Glutamatergic neuron (in vitro differentiated cells): ENCODE measurements at regions not wholly inside any gene's neighbourhood (a gene's known extent, or its start where the extent isn't known, plus 50 kb on each side); places are given as distances from the start of the nearest gene placed in this dataset.

Experiments used
- DNase-seq: peaks from one replicate; pipeline ENCODE4 v3.0.0; 2022
- H3K27ac Mint-ChIP-seq: one replicate; pipeline ENCODE4 v1.8.0; 2020; ENCODE audit warnings: mild to moderate bottlenecking, mixed read lengths, inconsistent platforms; ENCODE audit not compliant: unreplicated experiment
- H3K27me3 Mint-ChIP-seq: one replicate; pipeline ENCODE4 v1.8.0; 2020; ENCODE audit warnings: mild to moderate bottlenecking, moderate library complexity, mixed read lengths, inconsistent platforms; ENCODE audit not compliant: unreplicated experiment
- H3K36me3 Mint-ChIP-seq: one replicate; pipeline ENCODE4 v1.8.0; 2020; ENCODE audit warnings: mild to moderate bottlenecking, mixed read lengths, inconsistent platforms; ENCODE audit not compliant: unreplicated experiment
- H3K4me1 Mint-ChIP-seq: one replicate; pipeline ENCODE4 v1.8.0; 2020; ENCODE audit warnings: mild to moderate bottlenecking, low read depth, mixed read lengths, inconsistent platforms; ENCODE audit not compliant: unreplicated experiment
- H3K4me3 Mint-ChIP-seq: one replicate; pipeline ENCODE4 v1.8.0; 2020; ENCODE audit warnings: mild to moderate bottlenecking, mixed read lengths, inconsistent platforms; ENCODE audit not compliant: unreplicated experiment
- H3K9me3 Mint-ChIP-seq: one replicate; pipeline ENCODE4 v1.8.0; 2020; ENCODE audit warnings: mild to moderate bottlenecking, moderate library complexity, mixed read lengths, inconsistent platforms; ENCODE audit not compliant: unreplicated experiment
- CTCF ChIP-seq: fragments of 200-600 bp; sonication (generic); IDR thresholded peaks from one replicate; pipeline ENCODE4 v1.5.0; 2021; ENCODE audit not compliant: partially characterized antibody, unreplicated experiment

GRCh38 chr1:2856066-2856390, 54.5 kb upstream of the TTC34 start:
- no peaks in the 10 kb centered on the region for H3K4me1 Mint-ChIP-seq
- no peak for DNase-seq
- no peak for TF ChIP-seq CTCF
- peaks cover 5% of the 10 kb centered on the region for H3K27me3 Mint-ChIP-seq
- H3K36me3 Mint-ChIP-seq: no peaks in the 10 kb centered on the region
- H3K4me3 Mint-ChIP-seq: no peak overlapping the region
- H3K27ac Mint-ChIP-seq: no peak overlapping the region
- H3K9me3 Mint-ChIP-seq: peaks cover 4% of the 10 kb centered on the region

GRCh38 chr1:2856676-2857375, 55.3 kb upstream of the TTC34 start:
- Mint-ChIP-seq H3K9me3 (peaks cover 4% of the 10 kb centered on the region), H3K4me1 (no peaks in the 10 kb centered on the region)
- no peak for TF ChIP-seq CTCF

GRCh38 chr1:2857521-2857920, 56.0 kb upstream of the TTC34 start:
- H3K4me1 Mint-ChIP-seq: no peaks in the 10 kb centered on the region
- no peaks in the 10 kb centered on the region for H3K36me3 Mint-ChIP-seq
- no peak overlapping the region for H3K27ac Mint-ChIP-seq
- H3K9me3 Mint-ChIP-seq: peaks cover 4% of the 10 kb centered on the region
- DNase-seq: no peak
- peaks cover 5% of the 10 kb centered on the region for H3K27me3 Mint-ChIP-seq
- no peak for TF ChIP-seq CTCF
- H3K4me3 Mint-ChIP-seq: no peak overlapping the region

More at GRCh38 chr1:2856676-2857375, 55.3 kb upstream of the TTC34 start:
- no peak for DNase-seq
- Mint-ChIP-seq H3K4me3 (no peak overlapping the region), H3K36me3 (no peaks in the 10 kb centered on the region), H3K27ac (no peak overlapping the region), H3K27me3 (peaks cover 5% of the 10 kb centered on the region)

- Mint-ChIP-seq H3K27ac (no peak overlapping the region), H3K36me3 (no peaks in the 10 kb centered on the region), H3K4me1 (no peaks in the 10 kb centered on the region), H3K27me3 (peaks cover 5% of the 10 kb centered on the region), H3K4me3 (no peak overlapping the region), H3K9me3 (peaks cover 4% of the 10 kb centered on the region)
- no peak for TF ChIP-seq CTCF
- no peak for DNase-seq
Measured at GRCh38 chr1:2858676-2859075, 57.2 kb upstream of the TTC34 start.

GRCh38 chr1:2859219-2859880, 57.9 kb upstream of the TTC34 start:
- peaks cover 4% of the 10 kb centered on the region for H3K9me3 Mint-ChIP-seq

More at GRCh38 chr1:2859219-2859880, 57.9 kb upstream of the TTC34 start:
- no peaks in the 10 kb centered on the region for H3K4me1 Mint-ChIP-seq
- peaks cover 5% of the 10 kb centered on the region for H3K27me3 Mint-ChIP-seq
- DNase-seq: no peak
- H3K4me3 Mint-ChIP-seq: no peak overlapping the region
- H3K27ac Mint-ChIP-seq: no peak overlapping the region
- no peak for TF ChIP-seq CTCF
- H3K36me3 Mint-ChIP-seq: no peaks in the 10 kb centered on the region
